H4 (cell line): ENCODE measurements at regions not wholly inside any gene's neighbourhood (a gene's known extent, or its start where the extent isn't known, plus 50 kb on each side); places are given as distances from the start of the nearest gene placed in this dataset.
"Not testable (repeated sequence)": the region's sequence is repeated elsewhere in the genome, so short reads cannot be mapped to it uniquely, and the experiment has no call there.

Source experiments
- DNase-seq: peaks from one replicate; pipeline ENCODE4 v3.0.0-alpha.2; 2015; ENCODE audit warnings: low spot score

- DNase-seq, result no peak
Measured at GRCh38 chr1:80310703-80311245, 1304.2 kb upstream of the ADGRL4 start.

DNA sequence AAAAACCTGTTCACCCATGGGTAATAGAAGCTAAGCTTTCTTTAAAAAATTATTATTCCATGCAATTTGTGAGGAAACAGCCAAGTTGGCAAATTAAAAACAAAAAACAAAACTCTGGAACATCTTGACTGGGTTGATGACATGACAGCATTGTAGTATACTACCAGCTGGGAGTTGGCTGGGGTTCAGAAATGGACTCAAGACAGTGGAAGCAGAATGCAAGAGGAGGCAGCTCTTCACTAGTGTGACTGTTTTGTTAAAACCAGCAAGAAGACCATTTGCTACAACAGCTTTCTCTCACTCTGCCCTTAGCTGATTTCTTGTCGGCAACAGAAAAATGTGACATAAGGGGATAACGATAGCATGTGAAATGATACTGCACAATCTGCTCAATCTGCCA is 1298.9 kb upstream of the ADGRL4 start:
- DNase-seq, result no peak

GRCh38 chr1:80293818-80294217 is 1287.3 kb upstream of the ADGRL4 start:
- peak; percentile 2 for DNase-seq

DNA sequence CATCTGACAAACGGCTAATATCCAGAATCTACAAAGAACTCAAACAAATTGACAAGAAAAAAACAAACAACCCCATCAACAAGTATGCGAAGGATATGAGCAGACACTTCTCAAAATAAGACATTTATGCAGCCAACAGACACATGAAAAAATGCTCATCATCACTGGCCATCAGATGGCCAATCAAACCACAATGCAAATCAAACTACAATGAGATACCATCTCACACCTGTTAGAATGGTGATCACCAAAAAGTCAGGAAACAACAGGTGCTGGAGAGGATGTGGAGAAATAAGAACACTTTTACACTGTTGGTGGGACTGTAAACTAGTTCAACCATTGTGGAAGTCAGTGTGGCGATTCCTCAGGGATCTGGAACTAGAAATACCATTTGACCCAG is 1282.2 kb upstream of the ADGRL4 start:
- DNase-seq, result not testable (repeated sequence)

DNA sequence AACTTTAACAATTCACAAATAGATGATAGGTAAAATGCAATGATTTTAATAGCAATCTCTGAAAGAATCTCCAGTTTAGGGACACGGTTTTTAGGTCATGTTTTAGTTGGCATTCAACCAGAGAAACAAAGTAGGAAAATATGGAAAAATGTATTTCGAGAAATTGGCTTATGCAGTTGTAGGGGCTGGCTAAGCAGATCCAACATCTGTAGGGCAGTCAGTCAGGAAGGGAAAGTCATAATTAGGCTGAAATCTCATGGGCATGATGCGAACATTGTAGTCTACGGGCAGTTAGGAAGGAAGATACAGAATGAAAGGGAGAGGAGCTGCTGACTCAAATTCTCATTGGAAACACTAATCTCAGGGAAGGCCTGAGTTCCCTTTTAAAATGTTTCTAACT is 1276.0 kb upstream of the ADGRL4 start:
- no peak for DNase-seq

DNA sequence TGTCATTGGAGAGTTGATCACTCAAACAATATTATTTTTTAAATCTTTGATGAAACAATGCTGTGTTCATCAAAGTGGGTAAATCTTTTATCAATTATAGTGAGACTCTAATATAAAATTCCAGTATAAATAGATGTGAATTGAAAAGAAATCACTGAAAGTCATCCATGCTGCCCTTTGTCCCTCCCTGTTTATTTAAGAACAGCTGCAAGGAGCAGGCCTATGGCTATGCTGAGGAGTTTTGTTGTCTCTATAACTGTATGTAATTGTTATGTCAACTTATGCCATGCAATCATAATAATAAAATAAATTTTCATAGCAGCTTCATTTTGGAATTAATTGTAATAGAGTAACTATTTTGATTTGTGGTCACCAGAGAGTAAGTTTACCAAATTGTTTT is 1272.4 kb upstream of the ADGRL4 start:
- DNase-seq, result no peak

DNA sequence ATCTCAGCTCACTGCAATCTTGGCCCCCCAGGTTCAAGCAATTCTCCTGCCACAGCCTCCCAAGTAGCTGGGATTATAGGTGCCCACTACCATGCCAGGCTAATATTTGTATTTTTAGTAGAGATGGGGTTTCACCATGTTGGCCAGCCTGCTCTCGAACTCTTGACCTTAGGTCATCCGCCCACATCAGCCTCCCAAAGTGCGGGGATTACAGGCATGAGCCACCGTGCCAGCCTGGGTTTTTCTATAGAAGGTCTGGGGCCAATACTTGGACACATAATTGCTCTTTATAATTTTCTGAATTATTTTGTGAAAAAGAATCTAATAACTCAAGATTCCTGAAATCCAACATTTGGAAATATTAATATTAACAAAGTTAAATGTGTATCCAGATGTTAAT is 1267.7 kb upstream of the ADGRL4 start:
- no peak for DNase-seq

DNA sequence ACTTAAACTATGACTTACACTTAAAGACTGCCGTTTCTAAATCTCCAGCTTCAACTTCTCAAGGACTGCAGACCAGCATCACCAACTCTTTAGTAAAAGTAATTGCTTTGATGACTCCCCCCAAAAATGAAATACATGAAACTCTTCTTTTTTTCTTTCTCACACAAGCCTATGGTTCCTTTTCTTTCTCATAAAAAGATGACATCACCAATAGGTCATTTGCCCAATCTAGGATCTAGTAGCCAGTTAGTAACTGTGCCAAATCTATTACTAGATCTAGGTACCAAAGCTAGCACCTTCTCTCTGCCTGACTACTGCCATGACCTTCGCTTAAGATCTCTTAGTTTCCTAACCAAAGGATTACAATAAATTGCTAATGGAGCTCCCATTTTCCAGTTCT is 1266.0 kb upstream of the ADGRL4 start:
- DNase-seq, result no peak

DNA sequence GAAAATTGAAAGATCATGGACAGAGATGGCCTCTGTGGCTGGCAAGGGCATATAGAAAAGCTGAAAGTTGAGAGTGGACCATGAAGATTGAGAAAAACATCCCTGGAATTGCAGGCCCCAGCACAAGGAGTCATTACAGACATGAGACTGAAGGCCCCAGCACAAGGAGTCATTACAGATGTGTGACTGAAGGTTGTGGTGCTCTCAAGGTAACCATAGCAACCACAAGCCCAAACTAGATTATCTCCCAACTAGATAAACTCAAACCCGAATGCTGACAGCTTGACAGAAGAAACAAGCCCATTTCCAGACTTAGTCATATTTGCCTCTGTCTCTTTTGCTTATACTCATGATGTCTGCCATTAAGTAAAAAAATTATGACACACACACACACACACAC is 1252.1 kb upstream of the ADGRL4 start:
- no peak for DNase-seq

DNA sequence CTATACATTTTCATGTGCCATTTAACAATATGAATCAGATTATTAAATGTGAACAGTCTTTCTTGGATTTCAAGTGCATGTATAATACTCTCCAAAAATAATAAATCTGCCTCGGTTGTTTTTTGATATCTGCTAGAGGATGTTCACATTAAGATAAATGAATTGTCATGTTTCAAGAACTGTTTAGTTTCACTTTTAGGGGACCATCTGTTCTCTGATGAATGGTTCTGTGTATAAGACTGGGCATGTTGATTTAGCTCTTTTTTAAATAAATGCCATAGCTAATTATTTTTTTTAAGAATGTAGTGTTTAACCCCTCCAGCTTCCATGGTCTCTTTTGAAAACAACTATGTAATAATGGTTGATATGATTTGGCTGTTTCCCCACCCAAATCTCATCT is 1245.1 kb upstream of the ADGRL4 start:
- no peak for DNase-seq

DNA sequence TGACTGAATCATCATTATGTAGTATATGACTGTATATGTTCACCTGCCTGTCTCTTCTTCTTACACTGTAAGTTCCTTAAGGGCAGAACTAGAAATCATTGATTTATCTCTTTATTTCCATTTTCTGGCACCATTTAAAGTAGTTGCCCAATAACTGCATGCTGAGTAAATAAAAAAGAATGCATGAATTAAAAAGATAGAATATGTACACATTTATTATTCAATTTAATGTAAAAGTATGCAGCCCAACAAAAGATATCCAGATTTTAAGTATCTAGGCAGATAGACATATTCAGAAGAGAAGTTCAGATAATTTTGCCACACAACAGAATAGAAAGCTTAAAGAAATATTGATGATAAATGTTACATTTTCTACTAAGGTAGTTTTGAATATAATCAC is 1244.6 kb upstream of the ADGRL4 start:
- no peak for DNase-seq

- no peak for DNase-seq
Measured at GRCh38 chr1:80250573-80251168, 1244.1 kb upstream of the ADGRL4 start.

GRCh38 chr1:80249699-80250098 is 1243.2 kb upstream of the ADGRL4 start:
- no peak for DNase-seq

DNA sequence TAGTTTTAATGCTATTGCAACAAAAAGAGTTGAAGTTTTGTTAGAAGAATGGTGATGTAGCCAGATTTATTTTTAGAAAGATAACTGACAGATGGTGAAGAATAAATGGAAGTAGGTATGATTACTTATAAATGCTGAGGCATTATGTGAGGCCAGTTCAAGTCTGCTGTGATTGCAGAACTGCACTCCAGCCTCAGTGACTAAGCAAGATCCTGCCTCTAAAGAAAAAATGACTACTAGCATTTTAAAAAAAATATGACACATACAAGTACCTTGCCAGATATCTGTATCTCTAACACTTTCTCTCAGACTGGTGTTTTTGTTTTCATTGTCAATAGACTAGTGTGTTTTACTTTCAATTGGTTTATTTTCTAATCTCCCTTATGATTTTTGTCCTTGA is 1242.4 kb upstream of the ADGRL4 start:
- no peak for DNase-seq

DNA sequence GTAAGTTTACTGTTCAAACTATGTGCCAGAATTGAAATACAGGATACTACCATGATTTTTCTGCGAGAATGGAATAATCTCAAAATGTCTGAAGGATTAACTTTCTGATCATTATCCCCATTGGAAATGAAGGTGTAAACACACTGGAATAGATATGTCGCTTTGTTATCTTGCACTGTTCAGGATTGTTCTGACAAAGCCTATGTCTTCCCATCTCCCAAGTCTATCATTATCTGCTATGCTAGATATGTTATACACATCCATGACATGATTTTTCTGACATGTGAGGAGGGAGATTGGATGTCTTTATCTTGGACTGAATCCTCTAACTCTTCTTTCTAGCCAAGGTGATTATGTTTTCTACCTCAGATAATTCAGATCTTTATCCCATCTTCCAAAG is 1239.3 kb upstream of the ADGRL4 start:
- no peak for DNase-seq

- no peak for DNase-seq
Measured at GRCh38 chr1:80244372-80244771, 1237.8 kb upstream of the ADGRL4 start.

DNA sequence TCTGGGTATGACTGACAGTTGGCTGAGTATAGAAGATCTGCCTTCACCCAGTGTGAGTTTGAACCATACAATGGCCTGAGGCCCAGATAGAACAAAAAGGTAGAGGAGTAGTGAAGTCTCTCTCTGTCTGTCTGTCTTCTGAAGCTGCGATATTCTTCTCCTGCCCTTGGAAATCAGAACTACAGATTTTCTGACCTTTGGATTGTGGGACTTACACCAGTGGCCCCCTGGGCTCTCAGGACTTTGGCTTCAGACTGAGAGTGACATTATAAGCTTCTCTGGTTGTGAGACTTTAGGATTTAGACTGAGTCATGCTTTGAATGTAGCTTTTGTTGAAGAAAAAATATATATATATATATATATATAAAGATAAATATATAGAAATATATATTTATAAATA is 1235.0 kb upstream of the ADGRL4 start:
- DNase-seq, result no peak

GRCh38 chr1:80225510-80225909 is 1219.0 kb upstream of the ADGRL4 start:
- no peak for DNase-seq

DNA sequence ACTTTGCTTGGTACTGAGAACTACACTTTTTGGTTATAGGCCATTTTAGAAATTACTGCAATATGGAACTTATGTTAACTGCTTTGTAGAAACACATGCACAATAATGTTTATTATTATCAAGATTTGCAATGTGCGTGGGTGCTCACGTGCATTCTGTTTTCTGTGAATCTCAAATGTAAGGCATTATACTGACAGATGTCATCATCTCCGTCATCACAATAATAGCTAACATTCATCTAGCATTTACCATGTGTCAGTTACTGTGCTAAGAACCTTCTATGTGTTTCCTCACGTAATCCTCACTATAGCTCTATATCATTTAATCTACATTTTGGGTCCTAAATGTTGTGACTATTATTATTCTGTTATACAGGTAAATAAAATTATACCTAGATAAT is 1214.8 kb upstream of the ADGRL4 start:
- DNase-seq, result no peak

DNA sequence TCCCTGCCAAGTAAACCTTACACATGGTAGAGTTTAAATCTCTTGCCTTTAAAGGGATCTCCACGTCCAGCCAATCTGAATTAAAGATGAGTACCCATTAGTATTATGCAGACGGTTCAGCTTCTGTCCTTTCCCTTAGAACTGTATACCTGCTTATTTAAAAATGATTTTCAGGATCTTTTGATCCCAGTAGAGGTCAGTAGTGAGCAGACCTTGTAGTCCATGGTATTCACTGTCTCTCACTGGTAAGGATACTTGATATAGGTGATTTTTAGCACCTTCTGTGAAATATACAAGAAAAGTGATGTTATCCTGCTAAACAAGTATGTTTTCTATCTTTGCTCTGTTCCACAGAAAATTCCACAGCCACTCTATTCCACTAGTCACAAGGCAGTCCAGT is 1211.6 kb upstream of the ADGRL4 start:
- peak; percentile 46 for DNase-seq

GRCh38 chr1:80217377-80217986 is 1211.0 kb upstream of the ADGRL4 start:
- peak; percentile 64 for DNase-seq

DNA sequence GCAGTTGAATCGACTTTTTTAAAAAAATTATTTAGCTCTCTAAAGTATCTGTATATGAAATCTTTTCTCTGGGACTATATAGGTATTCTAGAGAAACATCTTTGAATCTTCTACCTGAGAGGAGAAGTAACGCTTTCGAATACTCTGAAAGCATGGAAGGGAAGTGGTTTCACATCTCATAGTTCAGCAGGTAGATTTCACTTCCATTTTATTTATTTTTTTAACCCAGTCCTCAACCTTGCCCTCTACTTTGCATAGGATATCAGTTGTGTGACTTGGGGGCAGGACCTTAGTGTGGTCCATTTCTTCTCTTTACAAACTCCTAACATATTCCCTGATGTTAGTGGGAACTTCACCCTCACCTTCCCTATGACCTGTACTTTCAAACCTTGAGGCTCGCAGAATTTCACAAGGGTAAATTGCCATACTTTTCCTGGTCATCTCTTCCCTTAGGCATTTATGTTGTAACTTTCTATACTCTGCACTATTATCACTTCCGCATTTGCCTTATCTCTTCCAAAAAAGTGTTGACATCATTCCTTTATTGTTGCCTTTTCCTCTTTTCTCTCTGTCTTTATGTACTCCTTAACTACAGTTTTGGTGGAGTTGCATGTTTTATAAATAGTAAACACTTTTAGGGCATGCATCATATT is 1208.5 kb upstream of the ADGRL4 start:
- DNase-seq, result no peak

DNA sequence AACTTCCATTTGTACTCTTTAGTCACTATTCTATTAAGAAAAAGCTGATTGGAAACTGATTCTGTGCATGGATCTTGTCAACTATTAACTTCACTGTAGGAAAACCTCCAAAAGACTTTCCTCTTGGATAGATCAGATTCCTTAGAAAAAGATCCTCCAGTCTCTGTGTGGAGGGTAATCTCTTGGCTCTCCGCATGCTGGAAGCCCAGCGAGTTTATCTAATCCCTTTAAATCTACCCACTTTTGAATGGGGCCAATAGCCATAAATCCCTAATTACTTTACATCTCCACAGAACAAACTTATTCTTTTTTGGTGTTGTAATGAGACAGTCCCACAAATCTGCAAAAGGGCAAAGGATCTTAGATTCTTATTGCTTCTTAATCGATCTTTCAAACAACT is 1206.4 kb upstream of the ADGRL4 start:
- no peak for DNase-seq
